GM21737 (cell line): ENCODE measurements at regions not wholly inside any gene's neighbourhood (a gene's known extent, or its start where the extent isn't known, plus 50 kb on each side); places are given as distances from the start of the nearest gene placed in this dataset.

ENCODE experiments used
- ATAC-seq: cut with Tn5 transposase; IDR thresholded peaks from one replicate; pipeline ENCODE4 v1.9.1; 2021; ENCODE audit warnings: mild to moderate bottlenecking, moderate library complexity; ENCODE audit not compliant: unreplicated experiment

- ATAC-seq = no peak
Observed at GRCh38 chr2:8541636-8542035, 140.2 kb upstream of the ID2 start.

- ATAC-seq = no peak
Observed at GRCh38 chr2:8542381-8543059, 139.3 kb upstream of the ID2 start.

DNA sequence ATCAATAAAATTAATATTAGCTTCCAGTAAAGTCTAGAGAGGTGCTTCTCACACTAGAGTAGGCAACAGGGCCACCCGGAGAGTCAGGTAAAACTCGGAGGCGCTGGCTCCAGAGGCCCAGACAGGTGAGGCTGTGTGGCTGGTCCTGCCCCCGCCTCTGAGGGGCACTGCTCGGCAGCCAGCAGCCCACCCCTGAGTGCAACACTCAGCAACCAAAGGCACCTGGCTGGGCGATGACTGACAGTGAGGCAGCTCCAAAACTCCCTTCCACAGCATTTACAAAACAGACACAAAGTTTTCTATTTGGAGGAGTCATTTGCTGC, 138.8 kb upstream of the ID2 start:
- peak; percentile 17 for ATAC-seq

DNA sequence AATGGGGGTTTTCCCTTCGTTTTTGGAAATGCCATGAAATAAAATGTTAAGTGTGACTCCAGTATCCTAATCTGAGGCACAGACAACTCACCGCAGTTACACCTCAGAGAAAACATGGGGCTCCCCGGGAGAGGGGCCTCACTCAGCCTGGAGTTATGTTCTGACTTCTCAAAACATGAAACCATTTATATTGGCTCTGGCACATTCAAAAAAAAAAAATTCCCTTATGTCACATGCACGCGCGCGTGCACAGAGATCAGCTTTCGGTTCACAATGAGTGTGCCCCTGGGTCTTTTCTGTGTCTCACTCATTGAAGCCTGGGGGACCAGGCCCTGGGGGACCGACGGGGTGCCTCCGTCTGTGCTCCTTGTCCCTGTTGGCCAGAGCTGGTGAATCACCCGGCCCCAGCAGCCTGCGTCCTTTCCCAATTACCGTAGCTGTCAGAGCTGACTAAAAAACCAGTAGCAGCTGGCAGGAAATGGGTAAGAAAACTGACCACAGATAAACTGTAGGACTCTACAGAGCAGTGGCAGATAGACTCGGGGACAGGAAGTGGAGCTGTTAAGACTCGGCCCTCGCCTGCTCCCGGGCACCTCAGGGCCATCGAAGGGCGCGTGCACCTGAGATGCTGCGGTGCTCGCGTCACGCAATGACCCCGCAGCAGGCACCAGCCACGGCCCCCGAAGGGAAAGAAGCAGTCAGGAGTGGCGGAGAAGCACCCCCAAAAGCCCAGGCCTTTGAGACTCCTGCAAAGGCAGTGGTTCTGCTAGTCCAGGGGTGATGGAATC, 138.3 kb upstream of the ID2 start:
- peak; percentile 73 for ATAC-seq

- ATAC-seq = no peak
Observed at GRCh38 chr2:8544171-8544785, 137.6 kb upstream of the ID2 start.

- ATAC-seq = peak; percentile 43
Observed at GRCh38 chr2:8544786-8545694, 136.8 kb upstream of the ID2 start.

DNA sequence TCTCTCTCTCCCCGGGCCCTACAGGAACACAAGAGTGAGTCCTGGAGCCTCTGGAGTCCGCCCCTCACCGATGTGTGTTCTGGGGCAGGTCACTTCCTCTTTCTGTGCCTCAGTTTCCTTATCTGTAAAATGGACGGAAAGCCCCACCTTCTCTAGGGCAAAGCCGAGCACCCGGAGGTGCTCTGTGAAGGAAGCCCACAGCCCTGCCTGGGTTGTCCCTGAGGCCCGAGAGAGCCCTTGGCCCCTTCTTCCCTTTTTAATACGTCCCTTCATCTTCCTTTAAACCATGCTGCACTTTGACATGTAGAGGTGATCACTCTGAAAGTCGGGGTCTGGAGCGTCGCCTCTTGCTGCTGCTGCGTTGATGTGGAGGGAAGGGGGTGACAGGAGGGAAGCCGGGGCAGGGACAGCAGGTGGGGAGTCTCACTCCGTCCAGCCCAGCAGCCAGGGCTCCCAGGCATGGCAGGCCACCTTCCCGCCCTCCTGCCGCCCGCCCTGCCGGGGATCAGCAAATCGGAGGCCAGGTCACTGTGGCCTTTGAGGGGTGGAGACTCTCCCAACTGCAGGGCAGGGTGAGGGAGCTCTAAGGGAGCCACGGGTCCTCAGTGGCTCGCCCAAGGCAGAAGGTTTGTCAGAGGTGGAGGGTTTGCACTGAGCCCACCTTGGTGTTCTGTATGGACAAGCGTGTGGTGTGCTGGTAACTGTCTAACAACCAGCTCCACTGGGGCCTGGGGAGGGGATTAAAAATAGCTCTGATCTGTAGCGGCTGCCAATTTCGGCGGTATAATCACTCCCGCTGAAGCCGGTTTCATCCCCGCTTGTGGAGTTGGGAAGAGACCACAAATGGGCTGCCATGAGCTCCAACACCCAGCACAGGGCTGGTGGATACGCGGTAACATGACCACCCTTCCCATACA, 135.9 kb upstream of the ID2 start:
- no peak for ATAC-seq

DNA sequence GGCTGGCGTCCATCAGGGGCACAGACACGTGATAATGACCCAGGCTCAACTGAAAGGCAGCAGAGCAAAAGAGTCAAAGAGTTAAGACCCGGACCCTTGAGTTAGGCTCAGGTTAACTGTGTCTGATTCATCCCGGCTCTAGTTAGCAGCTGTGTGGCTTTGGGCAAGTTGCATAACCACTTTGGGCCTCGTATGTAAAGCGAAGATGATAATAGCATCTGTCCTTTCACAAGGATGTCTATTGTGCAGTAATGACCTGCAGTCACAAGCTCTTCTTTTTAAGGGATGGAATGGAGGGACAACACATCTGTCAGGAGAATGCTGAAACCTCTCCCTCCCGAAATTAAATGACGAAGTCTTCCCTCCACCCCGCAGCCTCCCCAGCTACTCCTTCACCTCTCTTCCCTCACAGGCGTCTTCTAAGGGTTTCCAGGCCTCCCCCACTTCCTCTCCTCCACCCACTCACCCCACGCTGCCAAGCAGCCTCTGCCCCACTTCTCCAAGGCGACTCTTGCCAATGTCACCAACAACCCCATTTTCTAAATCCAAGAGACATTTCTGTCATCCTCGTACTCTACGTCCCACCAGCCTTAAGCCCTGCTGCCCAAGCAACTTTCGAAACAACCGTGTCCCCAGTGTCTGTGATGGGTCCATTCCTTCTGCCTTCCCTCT, 135.1 kb upstream of the ID2 start:
- ATAC-seq = no peak

- ATAC-seq = no peak
Observed at GRCh38 chr2:8547284-8548064, 134.4 kb upstream of the ID2 start.

- ATAC-seq = no peak
Observed at GRCh38 chr2:8548065-8548618, 133.7 kb upstream of the ID2 start.

- ATAC-seq = no peak
Observed at GRCh38 chr2:8548619-8549150, 133.2 kb upstream of the ID2 start.

GRCh38 chr2:8549273-8549922, 132.5 kb upstream of the ID2 start:
- no peak for ATAC-seq

GRCh38 chr2:8549942-8550341, 131.9 kb upstream of the ID2 start:
- no peak for ATAC-seq

- no peak for ATAC-seq
Observed at GRCh38 chr2:8550481-8550880, 131.4 kb upstream of the ID2 start.

GRCh38 chr2:8550937-8551621, 130.8 kb upstream of the ID2 start:
- ATAC-seq = no peak

GRCh38 chr2:8551622-8552074, 130.2 kb upstream of the ID2 start:
- peak; percentile 44 for ATAC-seq

DNA sequence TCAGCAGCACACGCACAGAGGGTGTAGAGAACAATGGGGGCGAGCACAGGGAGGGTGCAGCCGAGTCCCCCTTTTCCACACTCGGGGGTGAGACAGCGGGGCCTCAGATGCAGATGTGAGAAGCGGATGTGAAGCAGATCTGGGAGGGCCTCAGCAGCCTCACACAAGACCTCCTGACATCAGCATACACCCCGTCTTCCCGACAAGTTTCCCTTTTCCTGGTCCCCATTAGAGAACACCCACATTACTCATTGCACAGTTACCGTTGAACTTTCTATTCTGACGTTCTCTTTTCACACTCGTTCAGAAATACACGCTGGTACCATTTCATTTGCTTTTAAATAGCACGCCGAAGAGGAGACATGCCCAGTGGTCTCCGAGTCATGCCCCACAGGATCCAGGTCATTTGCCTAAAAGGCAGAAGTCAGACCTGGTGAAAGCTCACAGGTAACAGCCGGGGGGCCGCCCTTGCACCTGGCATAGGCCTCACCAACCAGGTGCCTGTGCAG, 129.5 kb upstream of the ID2 start:
- no peak for ATAC-seq
